GM12878 (cell line): ENCODE measurements at regions not wholly inside any gene's neighbourhood (a gene's known extent, or its start where the extent isn't known, plus 50 kb on each side); places are given as distances from the start of the nearest gene placed in this dataset.

ENCODE experiments used
- ATAC-seq: fragments of 200-7000 bp; cut with Tn5 transposase; 3 replicates; pipeline ENCODE4 v1.9.1; 2020; ENCODE audit warnings: mild to moderate bottlenecking, moderate library complexity
- BruUV-seq: library from RNA; stranded (reverse); fragments of 400-500 nt; replicated peaks from 2 replicates; lab custom pipeline; 2021; lab: Mats Ljungman, UMichigan
- CTCF ChIA-PET: fragments of 300-600 bp; sonication (Branson Sonifier 250); formaldehyde crosslinking; extraction: SDS; loops from one replicate; lab custom pipeline; 2021; ENCODE audit warnings: inconsistent platforms; lab: Yijun Ruan, JAX
- POLR2A ChIA-PET: fragments of 350-600 bp; formaldehyde crosslinking; extraction: SDS; loops from one replicate; lab custom pipeline; 2021; ENCODE audit warnings: inconsistent platforms; lab: Charles Lee
- RAD21 ChIA-PET: fragments of 300-600 bp; sonication (Branson Sonifier 250); formaldehyde crosslinking; loops from one replicate; lab custom pipeline; 2023; ENCODE audit warnings: antibody characterized with exemption; ENCODE audit not compliant: unreplicated experiment; lab: Charles Lee
- SMC1A ChIA-PET: fragments of 300-600 bp; sonication (Branson Sonifier 250); formaldehyde crosslinking; loops from one replicate; lab custom pipeline; 2023; ENCODE audit not compliant: unreplicated experiment, uncharacterized antibody; lab: Charles Lee
- DNase-seq: peaks from one replicate; pipeline ENCODE4 v3.0.0-alpha.2; 2011; ENCODE audit warnings: low read depth, low spot score
- FAIRE-seq: peaks from 3 replicates; lab custom pipeline; 2011; peaks lifted over from hg19 to GRCh38; lab: Jason Lieb, UNC
- H2AFZ ChIP-seq: 2 replicates; pipeline ENCODE4 v1.6.0; 2011; ENCODE audit warnings: low read depth, low read length, control low read depth; ENCODE audit not compliant: control insufficient read depth
- H3K27ac ChIP-seq: 2 replicates; pipeline ENCODE4 v1.5.1; 2011; ENCODE audit warnings: control low read depth; ENCODE audit not compliant: control insufficient read depth, insufficient read depth
- H3K27me3 ChIP-seq, 2 experiments: replicated peaks in 1 of 2; 2 replicates each; pipeline versions ENCODE4 v1.6.0 to v1.6.1; 2011; ENCODE audit warnings: low read length in 1 of 2; ENCODE audit not compliant: control insufficient read depth in 2 of 2, insufficient read depth in 2 of 2
- H3K36me3 ChIP-seq, 2 experiments: 2 replicates each; pipeline ENCODE4 v1.5.1; 2011; ENCODE audit warnings: low read length in 1 of 2; ENCODE audit not compliant: control insufficient read depth in 2 of 2, insufficient read depth in 2 of 2
- H3K4me1 ChIP-seq: 2 replicates; pipeline ENCODE4 v1.6.1; 2011; ENCODE audit warnings: mild to moderate bottlenecking, low read length, moderate library complexity, mixed read lengths; ENCODE audit not compliant: control insufficient read depth, insufficient read depth
- H3K4me2 ChIP-seq: 2 replicates; pipeline ENCODE4 v1.6.0; 2011; ENCODE audit warnings: control low read depth; ENCODE audit not compliant: control insufficient read depth, insufficient read depth
- H3K4me3 ChIP-seq: fragments of 200-600 bp; sonication (generic); 2 replicates; pipeline ENCODE4 v1.5.1; 2016
- H3K79me2 ChIP-seq: 2 replicates; pipeline ENCODE4 v1.6.0; 2011; ENCODE audit warnings: low read length; ENCODE audit not compliant: control insufficient read depth, insufficient read depth
- H3K9ac ChIP-seq: 2 replicates; pipeline ENCODE4 v1.8.0; 2011; ENCODE audit warnings: low read length, control low read depth, mixed read lengths; ENCODE audit not compliant: control insufficient read depth, insufficient read depth
- H3K9me3 ChIP-seq: replicated peaks from 3 replicates; pipeline ENCODE4 v1.5.1; 2011; ENCODE audit warnings: mild to moderate bottlenecking, low read length; ENCODE audit not compliant: control insufficient read depth, insufficient read depth
- H4K20me1 ChIP-seq: 2 replicates; pipeline ENCODE4 v1.6.0; 2011; ENCODE audit not compliant: control insufficient read depth, insufficient read depth
- ASH2L ChIP-seq: fragments of 300-600, 200-600 bp; sonication (generic); IDR thresholded peaks from 2 replicates; pipeline ENCODE4 v1.6.1; 2017; ENCODE audit warnings: low read depth, mild to moderate bottlenecking, borderline replicate concordance
- BRCA1 ChIP-seq: IDR thresholded peaks from 2 replicates; pipeline ENCODE4 v1.6.1; 2011; ENCODE audit warnings: low read depth, low read length, improper control_type of control experiment
- CHD4 ChIP-seq: fragments of 200-600 bp; sonication (generic); IDR thresholded peaks from 2 replicates; pipeline ENCODE4 v1.6.1; 2016; ENCODE audit warnings: mild to moderate bottlenecking
- CTCF ChIP-seq, 3 experiments: IDR thresholded peaks in 2 of 3; conservative IDR thresholded peaks in 1 of 3; 2 replicates each; pipeline ENCODE4 v1.5.1; 2011; ENCODE audit warnings: low read depth in 3 of 3, low read length in 3 of 3, mild to moderate bottlenecking in 3 of 3, control low read depth in 2 of 3, moderate library complexity in 2 of 3, inconsistent platforms in 1 of 3, mixed read lengths in 1 of 3; ENCODE audit not compliant: control insufficient read depth in 2 of 3, insufficient read depth in 1 of 3; ENCODE audit errors: extremely low read depth in 1 of 3
- RAD21 ChIP-seq: IDR thresholded peaks from 2 replicates; pipeline ENCODE4 v1.6.1; 2011; ENCODE audit warnings: mild to moderate bottlenecking, low read depth, low read length, moderate library complexity; ENCODE audit not compliant: insufficient read depth
- SMC3 ChIP-seq: IDR thresholded peaks from 2 replicates; pipeline ENCODE4 v1.6.1; 2011; ENCODE audit warnings: low read length, improper control_type of control experiment, borderline replicate concordance
- YY1 ChIP-seq: IDR thresholded peaks from 2 replicates; pipeline ENCODE4 v1.6.1; 2011; ENCODE audit warnings: low read depth, mild to moderate bottlenecking, low read length
- WGBS: methylation state at CpG from one replicate; pipeline ENCODE4 v1.1.6; 2016; ENCODE audit warnings: low lambda C conversion rate; ENCODE audit not compliant: insufficient replicate concordance, insufficient coverage; ENCODE audit errors: missing lambda C conversion rate; 5-methylcytosine and 5-hydroxymethylcytosine counted together
- in situ Hi-C: fragments of 300-500 bp; cut with MboI; formaldehyde crosslinking; loops from 9 replicates; pipeline ENCODE4 v1.14.3; 2018; ENCODE audit warnings: mixed read lengths
- intact Hi-C: fragments of 100-400 bp; cut with micrococcal nuclease; formaldehyde crosslinking; loops from one replicate; pipeline ENCODE4 v1.14.2; 2022; ENCODE audit not compliant: unreplicated experiment

DNA sequence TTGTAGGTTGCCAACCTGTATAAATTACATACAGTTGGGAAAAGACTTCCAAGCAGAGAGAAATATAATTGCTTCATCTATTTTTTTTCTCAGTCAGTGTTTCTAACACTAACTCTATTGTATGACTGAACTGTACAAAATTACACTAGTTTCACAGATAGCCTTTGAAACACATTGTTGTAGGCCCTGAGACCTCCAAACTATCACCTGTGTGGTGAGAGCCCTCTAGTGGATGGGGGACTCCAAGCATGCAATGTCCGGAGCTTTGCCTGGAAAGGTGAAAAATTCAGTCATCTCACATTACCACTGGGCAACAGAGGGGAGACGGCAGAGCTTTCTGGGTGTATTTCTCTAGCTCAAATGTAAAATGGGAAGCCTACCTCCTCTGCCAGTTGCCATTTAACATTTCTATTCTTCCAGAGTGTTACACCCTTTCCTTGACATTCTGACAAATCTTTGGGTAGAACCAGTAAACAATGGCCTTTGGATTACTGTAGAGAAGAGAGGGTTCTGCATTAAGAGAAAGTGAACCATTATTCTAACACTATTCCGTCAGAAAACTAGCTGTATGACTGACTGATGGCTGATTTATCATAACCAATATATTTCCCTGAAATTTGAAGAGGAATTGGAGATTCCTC, 212.2 kb downstream of the LYPLAL1 start:
- Histone ChIP-seq H3K27me3 (no peaks in the 10 kb centered on the region), H4K20me1 (no peaks in the 10 kb centered on the region), H3K9me3 (no peaks in the 10 kb centered on the region), H3K4me3 (no peak overlapping the region), H3K4me1 (no peaks in the 10 kb centered on the region), H3K27ac (no peak overlapping the region), H3K79me2 (no peaks in the 10 kb centered on the region), H3K9ac (no peak overlapping the region), H3K36me3 (no peaks in the 10 kb centered on the region), H2AFZ (no peak overlapping the region), H3K4me2 (no peak overlapping the region)
- 15% methylated on average over 3 of the region's 3 CpGs for WGBS
- ChIA-PET POLR2A (interaction anchor here (0.6 kb wide), 1 partner anchor 1271 kb away, joined by 3 read pairs; no protein-coding TSS in a partner anchor), RAD21 (interaction anchor here (1.0 to 1.1 kb wide), 2 partner anchors 28 to 178 kb away, joined by 3 to 4 read pairs; no protein-coding TSS in a partner anchor), SMC1A (interaction anchor here (0.7 to 1.1 kb wide), 8 partner anchors 13 to 1047 kb away, joined by 3 to 4 read pairs (median 3); no protein-coding TSS in a partner anchor), CTCF (interaction anchor here (0.5 to 2.2 kb wide), 15 partner anchors 9 to 1101 kb away, joined by 3 to 9 read pairs (median 4); no protein-coding TSS in a partner anchor)
- ATAC-seq (peak; percentile 99), DNase-seq (peak; percentile 5), FAIRE-seq (peak; percentile 72)
- no peak for TF ChIP-seq BRCA1
- TF ChIP-seq YY1, result peak; percentile 67; the same call in 1 of the 2 replicates
- TF ChIP-seq ASH2L, result no peak
- no peak for TF ChIP-seq CHD4
- TF ChIP-seq RAD21, result peak; percentile 96
- peak; percentile 78 to 91 (median 90) for TF ChIP-seq CTCF (IDR thresholded peaks at IDR 0.05 in 2 of 3, conservative IDR thresholded peaks at IDR 0.05 in 1 of 3; ENCODE audit: control insufficient read depth in 2 of 3, extremely low read depth in 1 of 3, insufficient read depth in 1 of 3, low read depth in 3 of 3, low read length in 3 of 3)
- peak; percentile 88 for TF ChIP-seq SMC3
- no TSS peak for BruUV-seq
- intact Hi-C loops (loop anchor here (1.0 to 10.0 kb wide), 5 partner anchors 181 to 1049 kb away; no protein-coding TSS in a partner anchor), in situ Hi-C loops (no loop called here)
